ENCODE measurements at regions not wholly inside any gene's neighbourhood (a gene's known extent, or its start where the extent isn't known, plus 50 kb on each side); places are given as distances from the start of the nearest gene placed in this dataset.
"Not testable (repeated sequence)": the region's sequence is repeated elsewhere in the genome, so short reads cannot be mapped to it uniquely, and the experiment has no call there.

DNA sequence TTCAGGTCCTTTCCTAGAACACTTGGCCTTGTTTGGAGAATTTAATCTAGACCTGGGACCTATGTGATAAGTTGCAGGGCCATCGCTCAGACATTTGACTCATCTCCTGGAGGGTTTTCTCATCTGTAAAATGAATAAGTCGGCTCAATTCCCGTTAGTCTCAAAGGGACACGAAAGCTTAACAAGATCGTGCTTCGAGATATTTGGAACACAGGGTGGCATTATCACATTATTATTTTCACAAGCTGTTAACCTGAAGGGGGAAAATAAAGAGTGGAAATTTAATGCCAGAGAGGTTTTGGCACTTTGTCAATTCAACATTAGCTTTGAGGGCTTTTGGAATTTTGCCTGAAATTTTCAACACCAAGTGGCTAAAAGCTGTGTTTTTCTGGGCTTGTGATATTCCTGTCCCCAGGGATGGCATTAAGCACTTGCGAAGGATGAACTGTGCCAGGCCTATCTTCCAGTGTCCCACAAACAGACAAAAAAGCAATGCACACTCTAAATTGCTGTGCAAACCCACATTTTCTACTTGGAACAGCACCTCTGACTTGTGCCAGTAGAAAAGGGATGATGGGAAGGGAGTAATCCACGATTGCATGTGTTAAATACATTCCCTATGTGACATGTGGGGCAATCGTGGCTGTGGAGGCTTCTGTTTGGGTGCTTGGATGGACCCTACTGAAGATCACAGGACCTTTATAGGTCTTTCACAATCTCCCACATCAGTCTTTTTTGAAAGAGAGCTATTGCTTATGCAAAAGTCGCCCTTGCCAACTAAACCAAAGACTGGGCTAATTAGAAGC is 478.7 kb downstream of the MFSD1 start:
- DNase-seq (ENCODE audit: low read depth), result no peak
- TF ChIP-seq, protein P1, sequence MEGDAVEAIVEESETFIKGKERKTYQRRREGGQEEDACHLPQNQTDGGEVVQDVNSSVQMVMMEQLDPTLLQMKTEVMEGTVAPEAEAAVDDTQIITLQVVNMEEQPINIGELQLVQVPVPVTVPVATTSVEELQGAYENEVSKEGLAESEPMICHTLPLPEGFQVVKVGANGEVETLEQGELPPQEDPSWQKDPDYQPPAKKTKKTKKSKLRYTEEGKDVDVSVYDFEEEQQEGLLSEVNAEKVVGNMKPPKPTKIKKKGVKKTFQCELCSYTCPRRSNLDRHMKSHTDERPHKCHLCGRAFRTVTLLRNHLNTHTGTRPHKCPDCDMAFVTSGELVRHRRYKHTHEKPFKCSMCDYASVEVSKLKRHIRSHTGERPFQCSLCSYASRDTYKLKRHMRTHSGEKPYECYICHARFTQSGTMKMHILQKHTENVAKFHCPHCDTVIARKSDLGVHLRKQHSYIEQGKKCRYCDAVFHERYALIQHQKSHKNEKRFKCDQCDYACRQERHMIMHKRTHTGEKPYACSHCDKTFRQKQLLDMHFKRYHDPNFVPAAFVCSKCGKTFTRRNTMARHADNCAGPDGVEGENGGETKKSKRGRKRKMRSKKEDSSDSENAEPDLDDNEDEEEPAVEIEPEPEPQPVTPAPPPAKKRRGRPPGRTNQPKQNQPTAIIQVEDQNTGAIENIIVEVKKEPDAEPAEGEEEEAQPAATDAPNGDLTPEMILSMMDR (IDR thresholded peaks at IDR 0.05; ENCODE audit: insufficient read depth, low read length), result no peak
- no peak overlapping the region for H3K4me3 ChIP-seq (ENCODE audit: low read depth, low read length)

DNA sequence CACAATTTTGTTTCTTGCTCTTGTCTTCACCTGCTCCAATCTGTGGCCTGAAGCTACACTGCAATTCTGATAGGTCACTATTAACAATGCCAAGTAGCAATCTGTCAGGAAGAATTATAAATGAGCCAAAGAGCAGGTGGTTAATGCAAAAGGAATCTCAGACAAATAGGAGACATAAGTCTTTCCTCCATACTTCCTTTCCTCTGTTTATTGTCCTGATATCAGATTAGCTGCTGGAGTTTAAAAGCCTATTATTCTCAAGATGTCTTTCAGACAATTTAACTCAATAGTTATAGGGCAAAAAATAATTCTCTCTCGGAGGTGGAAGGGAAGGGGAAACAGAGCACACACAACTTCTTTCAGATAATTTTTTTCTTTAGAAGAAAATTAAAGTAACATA is 491.6 kb downstream of the MFSD1 start:
- no peak overlapping the region for H3K4me3 ChIP-seq (ENCODE audit: low read depth, low read length)
- DNase-seq (ENCODE audit: low read depth), result no peak
- TF ChIP-seq, protein P1 (IDR thresholded peaks at IDR 0.05; ENCODE audit: insufficient read depth, low read length), result no peak

DNA sequence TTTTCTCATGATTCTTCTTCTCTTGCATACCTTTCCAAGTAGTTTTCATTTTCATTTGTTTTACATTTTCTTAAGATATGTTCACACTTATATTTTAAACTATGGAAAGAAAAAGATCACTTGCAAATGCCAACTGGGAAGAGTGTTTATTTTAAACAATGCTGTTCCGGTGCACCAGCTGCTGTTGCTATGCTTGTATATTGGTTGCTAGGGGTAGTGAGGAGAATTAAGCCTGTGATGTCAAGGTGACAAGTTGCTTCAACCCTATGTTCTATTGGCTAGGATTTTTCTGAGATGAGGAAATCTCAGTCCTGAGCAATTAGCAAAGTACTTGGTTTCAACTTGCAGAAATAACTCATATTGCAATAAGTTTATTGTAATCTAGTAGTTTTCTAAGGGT is 500.1 kb downstream of the MFSD1 start:
- no peak for DNase-seq (ENCODE audit: low read depth)
- H3K4me3 ChIP-seq (ENCODE audit: low read depth, low read length), result no peak overlapping the region
- TF ChIP-seq, protein P1 (IDR thresholded peaks at IDR 0.05; ENCODE audit: insufficient read depth, low read length), result no peak

DNA sequence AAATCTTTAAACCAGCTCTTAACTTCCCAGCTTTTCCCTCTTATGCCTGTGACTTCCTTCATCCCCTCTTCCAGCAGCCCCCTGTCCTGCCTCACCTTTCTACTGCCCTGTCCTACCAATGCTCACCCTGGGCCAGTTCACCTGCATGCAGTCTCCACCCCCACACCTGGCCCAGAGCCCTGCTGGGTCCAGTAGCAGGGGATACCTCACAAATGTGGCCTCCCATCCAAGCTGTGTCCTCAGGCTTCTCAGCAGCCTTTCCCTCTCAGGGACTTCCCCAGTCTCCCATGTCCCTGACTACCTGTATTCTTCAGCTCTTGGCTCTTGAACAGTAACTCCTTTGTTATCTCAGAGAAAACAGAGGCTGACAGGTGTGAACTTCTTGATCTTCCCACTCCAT is 503.2 kb downstream of the MFSD1 start:
- H3K4me3 ChIP-seq (ENCODE audit: low read depth, low read length), result no peak overlapping the region
- TF ChIP-seq, protein P1 (IDR thresholded peaks at IDR 0.05; ENCODE audit: insufficient read depth, low read length), result no peak
- DNase-seq (ENCODE audit: low read depth), result no peak

DNA sequence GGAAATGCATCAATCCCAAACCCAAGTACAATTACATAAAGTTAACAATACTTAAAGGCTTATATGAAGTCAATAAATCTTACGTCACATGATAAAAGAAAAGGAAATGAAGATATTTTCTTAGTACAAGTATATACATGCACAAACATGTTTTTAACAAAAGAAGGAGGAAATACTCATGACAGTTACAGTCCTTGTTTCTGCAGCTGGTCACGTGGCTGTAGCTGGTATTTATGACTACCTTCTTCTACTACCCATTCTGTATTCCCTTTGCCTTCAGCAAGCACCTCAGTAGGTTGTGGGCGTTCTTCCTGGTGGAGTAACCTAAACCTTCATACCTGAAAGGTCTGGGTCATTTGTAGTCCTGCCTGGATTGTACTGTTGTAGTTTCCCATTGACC is 514.9 kb downstream of the MFSD1 start:
- not testable (repeated sequence) for H3K4me3 ChIP-seq (ENCODE audit: low read depth, low read length); DNase-seq (ENCODE audit: low read depth)

DNA sequence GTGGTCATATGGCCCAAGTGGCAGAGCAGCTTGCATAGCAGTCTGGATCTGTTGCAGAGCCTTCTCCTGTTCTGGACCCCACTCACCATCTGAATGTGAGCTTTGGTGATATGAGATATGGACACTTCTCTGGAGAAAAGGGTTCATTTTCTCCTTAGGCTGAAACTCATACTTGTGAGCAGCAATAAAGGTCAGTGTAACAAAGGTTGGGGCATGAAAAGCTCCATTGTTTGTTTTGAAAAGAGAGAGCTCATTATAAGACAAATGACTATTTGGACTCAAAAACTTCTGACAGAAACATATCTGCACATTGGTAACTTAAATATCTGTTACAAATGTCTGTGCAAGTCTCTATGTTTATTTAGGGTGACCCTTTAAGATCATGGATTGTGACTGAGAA is 517.3 kb downstream of the MFSD1 start:
- DNase-seq (ENCODE audit: low read depth), result no peak
- TF ChIP-seq, protein P1 (IDR thresholded peaks at IDR 0.05; ENCODE audit: insufficient read depth, low read length), result no peak
- no peak overlapping the region for H3K4me3 ChIP-seq (ENCODE audit: low read depth, low read length)

DNA sequence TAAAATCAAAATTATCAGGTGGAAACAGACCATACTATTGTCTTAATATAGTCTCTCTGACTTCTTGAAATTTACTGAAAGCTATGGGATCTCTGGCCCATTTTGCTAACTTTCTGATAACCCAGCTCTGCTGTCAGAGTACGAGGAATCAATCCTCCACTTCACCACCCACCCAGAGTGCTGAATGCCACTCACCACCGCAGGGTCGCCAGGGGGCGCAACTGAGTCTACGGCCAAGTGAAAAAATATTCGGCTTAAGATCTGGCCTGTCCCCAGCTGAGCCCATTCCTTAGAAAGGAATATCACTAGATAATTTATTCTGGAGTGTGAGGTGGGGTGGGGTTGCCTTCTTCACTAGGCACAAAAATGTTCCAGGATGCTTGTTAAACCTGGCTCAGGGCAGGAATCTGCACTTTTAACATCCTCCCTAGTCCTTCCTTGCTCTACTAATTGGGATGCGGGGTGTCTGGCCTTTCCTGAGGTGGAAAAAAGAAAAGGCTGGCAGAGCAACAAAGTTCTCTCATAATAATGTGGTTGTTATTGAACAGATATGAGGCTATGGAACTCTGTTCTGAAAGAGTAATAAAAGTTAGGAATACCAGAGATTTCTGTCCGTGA is 520.6 kb downstream of the MFSD1 start:
- peak; percentile 17 for DNase-seq (ENCODE audit: low read depth)

More for the DNA sequence above, 520.6 kb downstream of the MFSD1 start:
- no peak overlapping the region for H3K4me3 ChIP-seq (ENCODE audit: low read depth, low read length)
- TF ChIP-seq, protein P1 (IDR thresholded peaks at IDR 0.05; ENCODE audit: insufficient read depth, low read length), result peak; percentile 76
